Heart left ventricle (tissue), 13 donors: ENCODE measurements at regions not wholly inside any gene's neighbourhood (a gene's known extent, or its start where the extent isn't known, plus 50 kb on each side); places are given as distances from the start of the nearest gene placed in this dataset.

Experiments
- CTCF ChIP-seq, 12 donors: fragments of 200-600 bp; sonication (generic) in 4 of 12; IDR thresholded peaks; one replicate each; pipeline versions ENCODE4 v1.5.0 to v1.8.0; 2018 to 2022; ENCODE audit warnings: antibody characterized with exemption in 12 of 12, mild to moderate bottlenecking in 5 of 12
- POLR2A ChIP-seq, 2 donors: fragments of 450-650 bp; IDR thresholded peaks; one replicate each; pipeline ENCODE4 v1.6.1; 2017; ENCODE audit warnings: antibody characterized with exemption in 2 of 2, mild to moderate bottlenecking in 2 of 2, moderate library complexity in 2 of 2
- donor health status: ischemic (EF 13 %, LVEDD 7.1; RV severe dilation, severe dysfunction).
- donor health status: DM: no; HTN: yes; CAD: no.
- donor health status: DM: no; HTN: no; CAD: no.
- donor health status: ischemic (EF 25% LVEDD 6.9; RV normal size, moderate dysfunction).
- donor health status: ischemic (EF 25% LVEDD 5.7; RV mildly dilated, moderate dysfunction).
- donor health status: ischemic (EF 35%, LVEDD 5.7; RV mildly dilated, moderate dysfunction).
- donor health status: nonischemic (EF 11% LVEDD 7.7; RV severe dilation, severe dysfunction).
- donor health status: DM: yes; HTN: yes; CAD: no.
- donor health status: PGD.
- donor health status: ischemic (EF 29% LVEDD 5.4; RV normal size, mild dysfunction).
- donor health status: nonischemic (EF 23%, LVEDD 6.1; RV moderate dilation, normal function).

- TF ChIP-seq CTCF (IDR thresholded peaks at IDR 0.05) = no peak
- no peak for TF ChIP-seq POLR2A (IDR thresholded peaks at IDR 0.05)
Measured at GRCh38 chr11:119550053-119550752, 127.2 kb upstream of the THY1 start.
